HG03342 (cell line): ENCODE measurements at regions not wholly inside any gene's neighbourhood (a gene's known extent, or its start where the extent isn't known, plus 50 kb on each side); places are given as distances from the start of the nearest gene placed in this dataset.

Experiments used
- ATAC-seq: cut with Tn5 transposase; IDR thresholded peaks from one replicate; pipeline ENCODE4 v1.9.1; 2021; ENCODE audit warnings: mild to moderate bottlenecking, moderate library complexity; ENCODE audit not compliant: unreplicated experiment

- no peak for ATAC-seq
Measured at GRCh38 chr14:38425324-38425976, 169.6 kb upstream of the CLEC14A start.

GRCh38 chr14:38420048-38420447 is 164.2 kb upstream of the CLEC14A start:
- no peak for ATAC-seq

- no peak for ATAC-seq
Measured at GRCh38 chr14:38419579-38419978, 163.7 kb upstream of the CLEC14A start.

- ATAC-seq: no peak
Measured at GRCh38 chr14:38412654-38413053, 156.8 kb upstream of the CLEC14A start.

- ATAC-seq: no peak
Measured at GRCh38 chr14:38410442-38410841, 154.5 kb upstream of the CLEC14A start.

GRCh38 chr14:38409071-38409705 is 153.3 kb upstream of the CLEC14A start:
- no peak for ATAC-seq

- no peak for ATAC-seq
Measured at GRCh38 chr14:38405851-38406635, 150.2 kb upstream of the CLEC14A start.

GRCh38 chr14:38404616-38405015 is 148.7 kb upstream of the CLEC14A start:
- no peak for ATAC-seq

- ATAC-seq: no peak
Measured at GRCh38 chr14:38404100-38404541, 148.2 kb upstream of the CLEC14A start.

GRCh38 chr14:38400751-38401150 is 144.9 kb upstream of the CLEC14A start:
- no peak for ATAC-seq

GRCh38 chr14:38399652-38400051 is 143.8 kb upstream of the CLEC14A start:
- no peak for ATAC-seq

GRCh38 chr14:38394767-38395166 is 138.9 kb upstream of the CLEC14A start:
- no peak for ATAC-seq

- no peak for ATAC-seq
Measured at GRCh38 chr14:38394064-38394463, 138.2 kb upstream of the CLEC14A start.

DNA sequence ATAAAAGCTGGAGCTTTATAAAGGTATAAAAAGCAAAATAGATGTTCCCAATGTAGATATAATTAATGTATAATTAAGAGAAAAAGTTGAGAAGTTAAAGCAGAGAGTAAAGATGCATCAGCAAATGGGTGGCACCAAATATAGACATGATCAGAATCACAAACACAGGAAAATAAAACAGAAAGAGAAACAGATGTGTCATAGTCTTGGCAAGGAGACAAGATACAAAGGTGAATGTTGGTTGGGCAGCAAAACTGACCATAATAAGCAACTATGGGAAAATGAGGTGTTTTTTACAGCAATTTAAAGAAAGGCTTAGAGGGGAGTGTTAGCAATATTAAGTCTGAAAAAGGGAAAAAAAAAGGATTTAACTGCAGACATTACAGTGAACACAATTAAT is 135.4 kb upstream of the CLEC14A start:
- ATAC-seq: no peak

GRCh38 chr14:38389681-38390080 is 133.8 kb upstream of the CLEC14A start:
- no peak for ATAC-seq

DNA sequence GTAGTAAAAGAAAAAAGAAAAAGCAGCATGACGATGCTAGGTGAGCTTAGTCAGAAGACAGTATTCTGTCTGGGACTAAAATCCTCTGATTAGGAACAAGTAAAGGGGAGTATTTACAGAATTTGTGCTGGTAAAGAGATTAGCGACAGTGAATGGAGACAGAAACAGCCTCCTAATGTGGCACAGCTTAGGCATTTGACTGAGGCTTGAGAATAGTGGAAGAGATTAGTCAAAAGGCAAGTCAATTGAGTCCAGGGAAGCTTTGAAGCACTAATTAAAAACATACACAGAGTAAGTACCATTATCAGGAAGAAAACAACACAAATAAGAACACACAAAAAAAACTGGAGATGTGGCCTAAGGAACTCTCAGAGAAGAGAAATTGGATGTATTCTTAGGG is 131.9 kb upstream of the CLEC14A start:
- ATAC-seq: no peak

DNA sequence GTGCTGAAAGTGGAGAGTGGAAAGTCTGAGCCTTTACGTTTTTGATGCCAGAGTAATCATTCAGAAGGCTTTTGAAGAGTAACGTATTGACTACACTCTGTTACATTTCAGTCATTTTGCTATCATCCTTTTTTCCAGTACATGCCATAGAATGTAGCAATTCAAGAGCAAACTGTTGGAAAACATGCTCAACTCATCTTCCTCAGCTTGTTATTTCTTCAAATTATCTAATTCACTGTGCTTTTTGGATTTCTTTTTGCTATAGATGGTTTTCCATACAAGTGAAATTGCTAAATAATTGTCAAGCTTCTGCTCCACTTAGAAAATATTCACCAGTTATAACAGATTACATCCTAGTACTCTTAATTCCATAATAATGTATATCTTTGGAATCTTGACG is 129.9 kb upstream of the CLEC14A start:
- no peak for ATAC-seq

GRCh38 chr14:38385343-38385742 is 129.4 kb upstream of the CLEC14A start:
- no peak for ATAC-seq

- ATAC-seq: no peak
Measured at GRCh38 chr14:38384741-38385140, 128.8 kb upstream of the CLEC14A start.

DNA sequence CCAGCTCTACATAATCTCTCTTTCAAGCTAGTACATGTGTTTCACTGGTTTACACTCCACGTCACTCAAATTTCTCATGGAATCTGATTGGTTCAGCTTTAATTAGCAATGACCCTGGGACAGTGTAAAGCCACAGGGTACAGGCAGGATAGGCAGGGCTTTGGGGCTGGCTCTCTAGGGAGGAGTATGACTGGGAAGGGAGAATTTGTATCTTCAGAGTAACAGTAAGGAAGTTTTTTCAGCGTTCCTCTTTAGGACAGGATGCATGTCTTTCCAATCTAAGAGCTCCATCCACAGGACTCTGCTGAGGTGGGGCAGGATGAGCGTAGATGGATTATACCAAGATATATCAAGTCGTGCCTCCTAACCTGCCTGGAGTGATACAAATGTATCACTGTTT is 112.0 kb upstream of the CLEC14A start:
- ATAC-seq: no peak

DNA sequence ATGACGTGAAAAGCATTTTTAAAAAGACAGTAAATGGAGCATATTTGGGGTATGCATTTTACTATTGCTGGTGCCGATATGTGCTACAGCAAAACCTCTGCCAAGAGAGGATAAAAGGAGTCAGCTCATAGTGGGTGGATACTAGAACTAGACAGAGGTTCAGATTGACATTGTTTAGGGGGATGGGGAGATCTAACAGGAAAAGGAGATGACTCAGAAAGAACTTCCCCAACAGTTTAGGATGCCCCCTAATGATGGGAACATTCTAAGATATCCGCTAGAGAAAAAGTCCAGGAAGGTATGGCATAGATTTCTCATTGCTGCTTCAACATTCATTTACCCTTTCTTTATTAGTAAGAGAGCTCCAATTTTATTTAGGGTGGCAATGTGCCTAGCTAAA is 110.5 kb upstream of the CLEC14A start:
- no peak for ATAC-seq

DNA sequence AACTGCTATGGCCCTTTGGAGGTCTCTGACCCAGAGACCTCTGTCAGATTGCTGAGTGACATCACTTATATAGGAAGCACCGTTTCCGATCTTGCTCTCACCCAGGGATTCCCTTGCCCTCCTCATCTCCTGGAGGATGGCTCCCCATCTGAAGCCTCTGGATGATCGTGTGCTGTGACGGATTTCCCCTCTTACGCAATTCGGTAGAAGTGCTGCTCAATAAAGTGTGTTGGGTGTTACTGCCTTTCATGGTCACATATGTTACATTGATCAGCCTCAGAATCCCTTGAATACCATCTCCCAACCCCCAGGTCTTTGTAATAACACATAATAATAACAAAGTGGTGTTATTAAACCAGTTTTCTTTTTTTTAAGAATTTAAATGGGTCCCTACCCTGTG is 107.3 kb upstream of the CLEC14A start:
- no peak for ATAC-seq
